Cardiac muscle cell (in vitro differentiated cells and primary cell): ENCODE measurements at regions not wholly inside any gene's neighbourhood (a gene's known extent, or its start where the extent isn't known, plus 50 kb on each side); places are given as distances from the start of the nearest gene placed in this dataset.
A peak's percentile ranks its signal among the peaks of the same experiment; 100 is the strongest.

Experiments
- DNase-seq, 2 donors: peaks; one replicate each; pipeline versions ENCODE4 v3.0.0 to v3.0.0-alpha.2; 2010 to 2017; ENCODE audit warnings: low read depth in 1 of 2, low spot score in 1 of 2
- H3K27ac ChIP-seq: fragments of 200-600 bp; sonication (generic); 2 replicates; pipeline ENCODE4 v1.5.1; 2016
- H3K27me3 ChIP-seq: fragments of 200-600 bp; sonication (generic); 2 replicates; pipeline ENCODE4 v1.6.0; 2016; ENCODE audit warnings: control low read depth
- H3K36me3 ChIP-seq: fragments of 200-600 bp; sonication (generic); 2 replicates; pipeline ENCODE4 v1.5.1; 2016; ENCODE audit warnings: control low read depth
- H3K4me1 ChIP-seq: fragments of 200-600 bp; sonication (generic); 2 replicates; pipeline ENCODE4 v1.8.1; 2017; ENCODE audit warnings: low read depth, mild to moderate bottlenecking, mixed run types
- H3K4me3 ChIP-seq: fragments of 200-600 bp; sonication (generic); 2 replicates; pipeline ENCODE4 v1.5.1; 2016; ENCODE audit warnings: mild to moderate bottlenecking
- H3K9me3 ChIP-seq: fragments of 200-600 bp; sonication (generic); 2 replicates; pipeline ENCODE4 v1.5.1; 2017; ENCODE audit warnings: low read depth, mild to moderate bottlenecking, control low read depth
- TF ChIP-seq, protein P1 (sequence below): IDR thresholded peaks from 2 replicates; pipeline ENCODE4 v1.5.1; 2012; ENCODE audit warnings: low read depth, mild to moderate bottlenecking, low read length

DNA sequence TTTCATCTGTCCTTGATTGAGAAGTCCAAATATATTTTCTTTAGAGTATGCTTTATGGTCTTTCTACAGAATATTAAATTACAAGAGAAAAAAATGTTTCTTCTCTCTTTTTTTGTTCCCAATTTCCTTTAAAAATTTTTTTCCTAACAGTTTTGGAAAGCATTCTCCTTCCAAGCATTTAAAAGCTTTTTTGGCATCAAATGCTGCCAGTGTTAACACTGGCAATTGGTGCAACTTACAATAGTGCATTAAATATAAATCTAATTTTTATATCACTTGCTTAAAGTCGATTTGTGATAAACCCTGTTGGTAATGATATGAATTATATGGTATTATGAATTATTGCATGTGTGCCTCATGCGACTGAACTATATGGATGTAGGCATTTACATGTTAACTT lies 165.9 kb upstream of the ELL2 start:
- peaks cover 13% of the 10 kb centered on the region for H3K4me1 ChIP-seq
- TF ChIP-seq, protein P1, sequence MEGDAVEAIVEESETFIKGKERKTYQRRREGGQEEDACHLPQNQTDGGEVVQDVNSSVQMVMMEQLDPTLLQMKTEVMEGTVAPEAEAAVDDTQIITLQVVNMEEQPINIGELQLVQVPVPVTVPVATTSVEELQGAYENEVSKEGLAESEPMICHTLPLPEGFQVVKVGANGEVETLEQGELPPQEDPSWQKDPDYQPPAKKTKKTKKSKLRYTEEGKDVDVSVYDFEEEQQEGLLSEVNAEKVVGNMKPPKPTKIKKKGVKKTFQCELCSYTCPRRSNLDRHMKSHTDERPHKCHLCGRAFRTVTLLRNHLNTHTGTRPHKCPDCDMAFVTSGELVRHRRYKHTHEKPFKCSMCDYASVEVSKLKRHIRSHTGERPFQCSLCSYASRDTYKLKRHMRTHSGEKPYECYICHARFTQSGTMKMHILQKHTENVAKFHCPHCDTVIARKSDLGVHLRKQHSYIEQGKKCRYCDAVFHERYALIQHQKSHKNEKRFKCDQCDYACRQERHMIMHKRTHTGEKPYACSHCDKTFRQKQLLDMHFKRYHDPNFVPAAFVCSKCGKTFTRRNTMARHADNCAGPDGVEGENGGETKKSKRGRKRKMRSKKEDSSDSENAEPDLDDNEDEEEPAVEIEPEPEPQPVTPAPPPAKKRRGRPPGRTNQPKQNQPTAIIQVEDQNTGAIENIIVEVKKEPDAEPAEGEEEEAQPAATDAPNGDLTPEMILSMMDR: no peak

DNA sequence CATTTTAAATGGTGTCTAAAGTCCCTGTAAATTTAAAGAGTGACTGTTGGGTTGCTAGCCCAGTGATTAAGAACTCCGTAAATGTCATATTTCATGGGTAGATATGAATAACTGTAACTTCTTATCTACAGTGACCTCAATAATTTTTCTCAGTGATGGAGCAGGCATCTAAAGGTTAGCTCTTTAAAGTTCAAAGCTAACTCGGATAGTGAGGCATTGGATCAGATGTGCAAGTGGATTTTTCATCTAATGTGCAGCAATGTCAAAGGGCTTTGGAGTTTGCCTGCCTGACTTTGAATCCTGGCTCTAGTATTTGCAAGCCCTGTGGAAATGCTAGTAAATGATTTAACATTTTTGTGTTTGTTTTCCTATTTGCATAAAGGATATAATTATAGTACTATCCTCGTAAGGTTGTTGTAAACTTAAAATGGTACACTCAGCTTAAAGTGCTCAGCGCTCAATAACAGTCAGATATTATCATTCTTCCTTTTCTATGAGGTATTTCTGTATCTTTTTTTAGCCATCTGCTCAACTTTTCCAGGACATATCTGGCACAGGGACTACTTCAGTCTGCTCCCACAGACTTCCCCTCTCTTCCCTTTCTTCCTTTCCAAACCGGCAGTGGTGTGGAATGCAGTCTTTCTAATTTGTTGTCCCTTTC lies 163.7 kb upstream of the ELL2 start:
- Histone ChIP-seq H3K36me3 (no peaks in the 10 kb centered on the region), H3K27me3 (no peaks in the 10 kb centered on the region), H3K9me3 (no peaks in the 10 kb centered on the region), H3K27ac (no peak overlapping the region), H3K4me3 (no peak overlapping the region), H3K4me1 (peaks cover 13% of the 10 kb centered on the region)
- TF ChIP-seq, protein P1: no peak
- peak; percentile 16 to 59 for DNase-seq

More for the DNA sequence above, 165.9 kb upstream of the ELL2 start:
- DNase-seq: no peak
- Histone ChIP-seq H3K27ac (no peak overlapping the region), H3K4me3 (no peak overlapping the region), H3K27me3 (no peaks in the 10 kb centered on the region), H3K9me3 (no peaks in the 10 kb centered on the region), H3K36me3 (no peaks in the 10 kb centered on the region)

DNA sequence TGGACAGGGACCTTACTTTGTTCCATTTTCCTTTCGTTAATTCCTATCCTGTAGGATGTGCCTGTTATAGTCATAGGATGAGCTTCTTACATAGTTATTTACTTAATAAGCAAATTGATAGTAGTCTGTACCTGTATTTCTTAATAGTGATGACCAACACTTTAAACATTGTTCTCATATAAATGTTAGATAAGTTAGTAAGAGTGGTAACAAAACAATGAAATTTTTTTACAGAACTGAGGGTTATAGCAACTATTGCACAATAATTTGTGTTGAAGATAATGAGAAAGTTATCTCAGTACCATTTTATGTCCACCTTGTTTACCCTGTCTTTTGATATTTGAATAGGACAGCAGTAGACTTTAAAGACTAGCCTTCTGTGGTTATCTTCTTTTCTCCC lies 162.9 kb upstream of the ELL2 start:
- no peaks in the 10 kb centered on the region for H3K9me3 ChIP-seq
- no peak for DNase-seq
- H3K4me3 ChIP-seq: no peak overlapping the region
- no peaks in the 10 kb centered on the region for H3K27me3 ChIP-seq
- H3K36me3 ChIP-seq: no peaks in the 10 kb centered on the region
- TF ChIP-seq, protein P1: no peak
- H3K4me1 ChIP-seq: peaks cover 13% of the 10 kb centered on the region
- no peak overlapping the region for H3K27ac ChIP-seq

DNA sequence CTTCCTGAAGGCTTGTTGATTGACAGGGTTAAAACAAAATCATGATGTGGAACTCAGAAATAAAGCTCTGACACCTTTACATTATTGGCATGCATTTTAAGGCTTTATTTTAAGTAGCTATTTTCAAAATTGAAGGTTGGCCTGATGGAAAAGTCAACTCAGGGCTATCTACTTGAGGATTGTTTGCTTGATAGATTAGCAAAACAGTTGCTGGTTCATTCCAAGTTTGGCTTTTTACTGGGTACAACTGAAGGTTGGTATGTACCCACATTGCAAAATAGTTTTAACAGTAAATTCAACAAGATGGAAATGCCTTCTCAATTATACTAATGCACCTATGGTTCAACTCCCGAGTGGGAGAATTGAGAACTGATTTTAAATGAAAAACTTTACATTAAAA lies 161.8 kb upstream of the ELL2 start:
- TF ChIP-seq, protein P1: no peak
- H3K9me3 ChIP-seq: no peaks in the 10 kb centered on the region
- H3K36me3 ChIP-seq: no peaks in the 10 kb centered on the region
- DNase-seq: no peak
- H3K4me1 ChIP-seq: peaks cover 13% of the 10 kb centered on the region
- H3K4me3 ChIP-seq: no peak overlapping the region
- no peaks in the 10 kb centered on the region for H3K27me3 ChIP-seq
- no peak overlapping the region for H3K27ac ChIP-seq

DNA sequence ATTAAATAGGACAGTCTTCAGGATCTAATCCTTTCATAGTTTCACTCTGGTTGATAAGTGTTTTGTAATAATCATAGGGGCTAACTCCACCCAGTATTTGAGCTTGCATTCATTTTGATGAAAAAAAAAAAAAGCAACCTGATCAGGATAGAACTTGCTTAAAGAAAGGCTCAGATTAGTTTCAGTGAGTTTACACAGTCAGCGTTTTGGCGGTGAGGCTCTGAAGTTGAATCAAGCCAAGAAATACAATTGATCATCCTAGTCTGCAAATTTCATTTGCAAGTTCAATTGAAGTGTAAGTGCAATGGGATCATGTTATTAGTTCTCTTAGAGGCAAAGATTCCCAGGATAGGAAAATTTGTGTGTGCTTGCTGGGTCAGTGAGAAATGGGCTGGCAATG lies 159.7 kb upstream of the ELL2 start:
- H3K4me3 ChIP-seq: no peak overlapping the region
- TF ChIP-seq, protein P1: no peak
- H3K36me3 ChIP-seq: no peaks in the 10 kb centered on the region
- no peaks in the 10 kb centered on the region for H3K27me3 ChIP-seq
- no peak for DNase-seq
- H3K9me3 ChIP-seq: no peaks in the 10 kb centered on the region
- peaks cover 13% of the 10 kb centered on the region for H3K4me1 ChIP-seq
- no peak overlapping the region for H3K27ac ChIP-seq
